ENCODE measurements at regions not wholly inside any gene's neighbourhood (a gene's known extent, or its start where the extent isn't known, plus 50 kb on each side); places are given as distances from the start of the nearest gene placed in this dataset.

DNA sequence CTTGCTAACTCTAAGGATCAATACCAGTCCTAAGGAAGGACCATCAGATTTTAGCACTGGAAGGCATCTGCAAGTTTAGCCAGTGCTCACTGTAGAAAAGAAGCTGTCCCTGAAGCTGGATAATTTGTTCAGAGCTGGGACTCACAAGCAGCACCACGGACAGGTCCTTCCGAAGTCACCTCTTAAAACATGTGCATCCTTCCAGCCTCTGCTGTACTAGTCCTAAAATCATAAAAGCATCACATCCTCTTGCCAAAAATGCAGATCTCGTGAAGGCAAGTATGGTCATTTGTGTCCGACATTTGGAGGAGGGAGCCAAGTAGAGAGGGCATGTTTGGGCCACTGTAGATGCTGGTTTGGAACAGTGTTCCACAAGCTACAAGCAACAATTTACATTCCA, 506.9 kb downstream of the RBFOX1 start:
- ATAC-seq (no peak), DNase-seq (ENCODE audit: low read depth, low spot score) (no peak)
- no peak overlapping the region for H3K4me3 ChIP-seq (replicated peaks in 1 of 2; ENCODE audit: low read depth in 1 of 2, low read length in 2 of 2)
- RAD21 ChIA-PET (ENCODE audit: low non-redundant PET in 1 of 2, low total read pairs in 2 of 2, uncharacterized antibody in 2 of 2, unreplicated experiment in 2 of 2) = no interaction called here
- no peaks in the 10 kb centered on the region for H4K20me1 ChIP-seq (ENCODE audit: insufficient read depth)
- no peaks in the 10 kb centered on the region; a peak in 1 of 4 replicates for H3K36me3 ChIP-seq (ENCODE audit: control insufficient read depth in 1 of 2, insufficient read depth in 2 of 2, low read length in 2 of 2)
- H2AFZ ChIP-seq (ENCODE audit: low read depth, low read length, poor library complexity, severe bottlenecking) = no peak overlapping the region
- CTCF ChIA-PET = no interaction called here
- peaks cover 10 to 25% of the 10 kb centered on the region in 2 experiments; a peak in 2 of 4 replicates for H3K9me3 ChIP-seq (ENCODE audit: control insufficient read depth in 1 of 2, insufficient read depth in 1 of 2, low read depth in 1 of 2, low read length in 2 of 2)
- H3K4me1 ChIP-seq (ENCODE audit: control insufficient read depth in 1 of 2, insufficient read depth in 2 of 2, low read length in 2 of 2) = no peaks in the 10 kb centered on the region
- no peaks in the 10 kb centered on the region for H3K79me2 ChIP-seq (ENCODE audit: insufficient read depth, low read length)
- no peak overlapping the region for H3K9ac ChIP-seq (ENCODE audit: low read length)
- no peak overlapping the region for H3K27ac ChIP-seq (ENCODE audit: low read depth, low read length)
- H3K27me3 ChIP-seq (ENCODE audit: insufficient read depth, low read length) = no peaks in the 10 kb centered on the region
- POLR2A ChIA-PET = no interaction called here
- no peaks in the 10 kb centered on the region for H3K9me2 ChIP-seq (ENCODE audit: insufficient read depth)
- BruUV-seq (replicated peaks) = no TSS peak
- intact Hi-C loops (cut with micrococcal nuclease) = no loop called here
- H3K4me2 ChIP-seq (ENCODE audit: low read length) = no peak overlapping the region
- no peak for TF ChIP-seq TCF7L2 (IDR thresholded peaks at IDR 0.05; ENCODE audit: borderline replicate concordance, extremely low read depth, insufficient read depth, insufficient read length)
- no peak for TF ChIP-seq POLR2AphosphoS5 (IDR thresholded peaks at IDR 0.05; ENCODE audit: low read depth, low read length)
- no peak for TF ChIP-seq ZNF274 (IDR thresholded peaks at IDR 0.05; ENCODE audit: low read depth, low read length)
- TF ChIP-seq YY1 (IDR thresholded peaks at IDR 0.05; ENCODE audit: extremely low read depth, insufficient replicate concordance, low read depth, low read length) = no peak
- no peak for TF ChIP-seq RAD21 (IDR thresholded peaks at IDR 0.05; ENCODE audit: low read depth)
- no peak for TF ChIP-seq EGR1 (IDR thresholded peaks at IDR 0.05; ENCODE audit: low read depth)
- TF ChIP-seq, protein P1, sequence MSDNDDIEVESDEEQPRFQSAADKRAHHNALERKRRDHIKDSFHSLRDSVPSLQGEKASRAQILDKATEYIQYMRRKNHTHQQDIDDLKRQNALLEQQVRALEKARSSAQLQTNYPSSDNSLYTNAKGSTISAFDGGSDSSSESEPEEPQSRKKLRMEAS (IDR thresholded peaks at IDR 0.05) = no peak
- no peak for TF ChIP-seq SIN3A (IDR thresholded peaks at IDR 0.05; ENCODE audit: low read depth)
- TF ChIP-seq ZFX (IDR thresholded peaks at IDR 0.05) = no peak
- no peak for TF ChIP-seq SP1 (IDR thresholded peaks at IDR 0.05; ENCODE audit: low read depth)
- TF ChIP-seq SRF (IDR thresholded peaks at IDR 0.05; ENCODE audit: low read depth) = no peak
- TF ChIP-seq ELF1 (IDR thresholded peaks at IDR 0.05; ENCODE audit: borderline replicate concordance, low read depth) = no peak
- TF ChIP-seq, protein P2, sequence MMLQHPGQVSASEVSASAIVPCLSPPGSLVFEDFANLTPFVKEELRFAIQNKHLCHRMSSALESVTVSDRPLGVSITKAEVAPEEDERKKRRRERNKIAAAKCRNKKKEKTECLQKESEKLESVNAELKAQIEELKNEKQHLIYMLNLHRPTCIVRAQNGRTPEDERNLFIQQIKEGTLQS (IDR thresholded peaks at IDR 0.05) = no peak
- no peak for TF ChIP-seq EZH2phosphoT487 (IDR thresholded peaks at IDR 0.05; ENCODE audit: borderline replicate concordance)
- TF ChIP-seq EZH2 (IDR thresholded peaks at IDR 0.05) = no peak
- TF ChIP-seq CBX3 (IDR thresholded peaks at IDR 0.05; ENCODE audit: low read depth) = no peak
- TF ChIP-seq, protein P3, sequence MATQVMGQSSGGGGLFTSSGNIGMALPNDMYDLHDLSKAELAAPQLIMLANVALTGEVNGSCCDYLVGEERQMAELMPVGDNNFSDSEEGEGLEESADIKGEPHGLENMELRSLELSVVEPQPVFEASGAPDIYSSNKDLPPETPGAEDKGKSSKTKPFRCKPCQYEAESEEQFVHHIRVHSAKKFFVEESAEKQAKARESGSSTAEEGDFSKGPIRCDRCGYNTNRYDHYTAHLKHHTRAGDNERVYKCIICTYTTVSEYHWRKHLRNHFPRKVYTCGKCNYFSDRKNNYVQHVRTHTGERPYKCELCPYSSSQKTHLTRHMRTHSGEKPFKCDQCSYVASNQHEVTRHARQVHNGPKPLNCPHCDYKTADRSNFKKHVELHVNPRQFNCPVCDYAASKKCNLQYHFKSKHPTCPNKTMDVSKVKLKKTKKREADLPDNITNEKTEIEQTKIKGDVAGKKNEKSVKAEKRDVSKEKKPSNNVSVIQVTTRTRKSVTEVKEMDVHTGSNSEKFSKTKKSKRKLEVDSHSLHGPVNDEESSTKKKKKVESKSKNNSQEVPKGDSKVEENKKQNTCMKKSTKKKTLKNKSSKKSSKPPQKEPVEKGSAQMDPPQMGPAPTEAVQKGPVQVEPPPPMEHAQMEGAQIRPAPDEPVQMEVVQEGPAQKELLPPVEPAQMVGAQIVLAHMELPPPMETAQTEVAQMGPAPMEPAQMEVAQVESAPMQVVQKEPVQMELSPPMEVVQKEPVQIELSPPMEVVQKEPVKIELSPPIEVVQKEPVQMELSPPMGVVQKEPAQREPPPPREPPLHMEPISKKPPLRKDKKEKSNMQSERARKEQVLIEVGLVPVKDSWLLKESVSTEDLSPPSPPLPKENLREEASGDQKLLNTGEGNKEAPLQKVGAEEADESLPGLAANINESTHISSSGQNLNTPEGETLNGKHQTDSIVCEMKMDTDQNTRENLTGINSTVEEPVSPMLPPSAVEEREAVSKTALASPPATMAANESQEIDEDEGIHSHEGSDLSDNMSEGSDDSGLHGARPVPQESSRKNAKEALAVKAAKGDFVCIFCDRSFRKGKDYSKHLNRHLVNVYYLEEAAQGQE (IDR thresholded peaks at IDR 0.05; ENCODE audit: low read depth) = no peak

Data from HCT116 (cell line).